Type B pancreatic cell (in vitro differentiated cells): ENCODE measurements at regions not wholly inside any gene's neighbourhood (a gene's known extent, or its start where the extent isn't known, plus 50 kb on each side); places are given as distances from the start of the nearest gene placed in this dataset.

Source experiments
- DNase-seq: peaks from one replicate; pipeline ENCODE4 v3.0.0; 2021; ENCODE audit warnings: mixed read lengths; ENCODE audit not compliant: unreplicated experiment; ENCODE audit errors: extremely low spot score
- H3K27ac Mint-ChIP-seq: 2 replicates; pipeline ENCODE4 v1.8.0; 2021; ENCODE audit warnings: mild to moderate bottlenecking, mixed read lengths
- H3K27me3 Mint-ChIP-seq: 2 replicates; pipeline ENCODE4 v1.8.0; 2021; ENCODE audit warnings: mixed read lengths
- H3K36me3 Mint-ChIP-seq: 2 replicates; pipeline ENCODE4 v1.8.0; 2021; ENCODE audit warnings: mixed read lengths
- H3K4me1 Mint-ChIP-seq: one replicate; pipeline ENCODE4 v1.8.0; 2021; ENCODE audit warnings: mixed read lengths; ENCODE audit not compliant: unreplicated experiment
- H3K4me3 Mint-ChIP-seq: 2 replicates; pipeline ENCODE4 v1.8.0; 2021; ENCODE audit warnings: mild to moderate bottlenecking, mixed read lengths
- H3K9me3 Mint-ChIP-seq: 2 replicates; pipeline ENCODE4 v1.8.0; 2021; ENCODE audit warnings: mixed read lengths
- CTCF ChIP-seq: fragments of 200-600 bp; sonication (generic); conservative IDR thresholded peaks from 2 replicates; pipeline ENCODE4 v1.5.0; 2021; ENCODE audit warnings: antibody characterized with exemption, mild to moderate bottlenecking

DNA sequence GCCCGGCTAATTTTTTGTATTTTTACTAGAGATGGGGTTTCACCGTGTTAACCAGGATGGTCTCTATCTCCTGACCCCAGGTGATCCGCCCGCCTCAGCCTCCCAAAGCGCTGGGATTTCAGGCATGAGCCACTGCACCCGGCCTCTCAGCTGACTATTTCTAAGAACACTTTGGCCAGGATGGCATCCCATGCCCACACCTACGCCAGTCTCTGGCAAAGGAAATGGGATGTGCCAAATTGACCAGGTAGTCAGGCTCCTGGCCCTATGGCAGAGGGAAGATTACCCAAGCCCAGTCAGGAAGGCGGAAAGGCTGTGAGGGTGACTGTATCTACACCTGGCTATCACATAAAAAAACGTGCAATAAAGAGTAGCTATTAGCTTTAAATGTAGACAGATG lies 94.1 kb upstream of the DUSP5 start:
- Mint-ChIP-seq H3K4me3 (no peak overlapping the region), H3K27ac (no peak overlapping the region), H3K4me1 (peaks cover 20% of the 10 kb centered on the region), H3K27me3 (no peaks in the 10 kb centered on the region), H3K36me3 (no peaks in the 10 kb centered on the region), H3K9me3 (no peaks in the 10 kb centered on the region)
- no peak for DNase-seq
- TF ChIP-seq CTCF, result no peak

DNA sequence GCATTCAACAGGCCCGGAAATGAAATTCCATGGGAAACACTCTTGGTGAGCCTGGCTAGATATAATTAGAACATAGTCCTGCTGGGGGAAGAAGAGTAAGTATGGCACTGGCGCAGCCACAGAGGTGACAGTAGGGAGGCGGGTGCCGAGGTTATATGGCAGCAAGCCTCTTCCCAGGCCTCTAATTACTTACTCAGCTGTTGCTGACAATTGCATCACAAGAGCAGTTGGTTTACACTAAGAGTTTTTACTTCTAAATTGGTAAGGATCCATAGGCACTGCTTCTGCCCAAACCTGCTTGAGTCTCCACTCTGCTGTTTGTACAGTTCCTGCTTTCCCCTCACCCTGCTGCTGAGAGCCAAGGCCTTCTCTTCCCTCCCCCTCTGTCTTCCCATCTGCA lies 93.3 kb upstream of the DUSP5 start:
- H3K4me3 Mint-ChIP-seq, result no peak overlapping the region
- no peak for DNase-seq
- no peaks in the 10 kb centered on the region for H3K9me3 Mint-ChIP-seq
- peaks cover 12% of the 10 kb centered on the region for H3K4me1 Mint-ChIP-seq
- H3K36me3 Mint-ChIP-seq, result no peaks in the 10 kb centered on the region
- H3K27me3 Mint-ChIP-seq, result no peaks in the 10 kb centered on the region
- no peak for TF ChIP-seq CTCF
- no peak overlapping the region for H3K27ac Mint-ChIP-seq

DNA sequence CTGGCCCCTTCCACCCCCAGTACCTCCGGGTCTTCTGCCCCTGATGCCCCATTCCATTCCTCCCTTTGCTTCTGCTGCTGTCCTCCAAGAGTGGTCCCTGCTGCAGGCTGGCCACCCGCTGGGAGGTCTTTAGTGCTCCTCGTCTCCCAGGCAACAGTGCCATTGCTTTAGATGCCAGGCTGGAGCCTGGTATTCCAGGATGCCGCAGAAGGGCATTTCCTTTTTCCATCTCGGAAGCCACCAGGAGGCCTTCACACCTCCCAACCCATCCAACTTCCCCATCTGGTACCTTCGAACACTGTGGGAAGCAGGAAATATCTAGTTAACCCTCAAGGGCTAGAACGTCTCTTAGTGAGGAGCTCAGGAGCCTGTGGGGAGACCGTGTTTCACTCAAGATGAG lies 92.9 kb upstream of the DUSP5 start:
- Mint-ChIP-seq H3K9me3 (no peaks in the 10 kb centered on the region), H3K27ac (no peak overlapping the region), H3K27me3 (no peaks in the 10 kb centered on the region), H3K4me3 (no peak overlapping the region), H3K4me1 (peaks cover 12% of the 10 kb centered on the region), H3K36me3 (no peaks in the 10 kb centered on the region)
- no peak for DNase-seq
- TF ChIP-seq CTCF, result no peak

DNA sequence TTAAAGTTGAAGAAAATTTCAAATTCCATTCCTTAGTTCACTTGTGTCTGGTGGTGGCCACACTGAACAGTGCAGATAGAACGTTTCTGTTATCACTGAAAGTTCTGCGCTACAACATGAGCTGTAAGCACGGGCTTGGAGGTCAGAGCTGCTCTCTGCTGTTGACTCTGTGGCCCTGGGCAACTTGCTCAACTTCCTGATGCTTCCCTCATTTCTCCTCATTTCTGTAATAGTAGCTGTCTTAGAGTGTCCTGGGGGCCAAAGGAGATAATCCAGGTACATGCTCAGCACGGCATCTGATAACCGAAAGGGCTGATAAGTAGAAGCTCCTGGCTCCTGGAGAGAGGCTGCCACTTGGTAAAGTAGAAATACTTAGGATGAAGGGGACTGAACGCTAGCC lies 92.3 kb upstream of the DUSP5 start:
- Mint-ChIP-seq H3K4me1 (peaks cover 17% of the 10 kb centered on the region), H3K27ac (peak overlapping the region; percentile 27), H3K27me3 (no peaks in the 10 kb centered on the region), H3K9me3 (no peaks in the 10 kb centered on the region), H3K36me3 (no peaks in the 10 kb centered on the region), H3K4me3 (no peak overlapping the region)
- no peak for DNase-seq
- TF ChIP-seq CTCF, result no peak

DNA sequence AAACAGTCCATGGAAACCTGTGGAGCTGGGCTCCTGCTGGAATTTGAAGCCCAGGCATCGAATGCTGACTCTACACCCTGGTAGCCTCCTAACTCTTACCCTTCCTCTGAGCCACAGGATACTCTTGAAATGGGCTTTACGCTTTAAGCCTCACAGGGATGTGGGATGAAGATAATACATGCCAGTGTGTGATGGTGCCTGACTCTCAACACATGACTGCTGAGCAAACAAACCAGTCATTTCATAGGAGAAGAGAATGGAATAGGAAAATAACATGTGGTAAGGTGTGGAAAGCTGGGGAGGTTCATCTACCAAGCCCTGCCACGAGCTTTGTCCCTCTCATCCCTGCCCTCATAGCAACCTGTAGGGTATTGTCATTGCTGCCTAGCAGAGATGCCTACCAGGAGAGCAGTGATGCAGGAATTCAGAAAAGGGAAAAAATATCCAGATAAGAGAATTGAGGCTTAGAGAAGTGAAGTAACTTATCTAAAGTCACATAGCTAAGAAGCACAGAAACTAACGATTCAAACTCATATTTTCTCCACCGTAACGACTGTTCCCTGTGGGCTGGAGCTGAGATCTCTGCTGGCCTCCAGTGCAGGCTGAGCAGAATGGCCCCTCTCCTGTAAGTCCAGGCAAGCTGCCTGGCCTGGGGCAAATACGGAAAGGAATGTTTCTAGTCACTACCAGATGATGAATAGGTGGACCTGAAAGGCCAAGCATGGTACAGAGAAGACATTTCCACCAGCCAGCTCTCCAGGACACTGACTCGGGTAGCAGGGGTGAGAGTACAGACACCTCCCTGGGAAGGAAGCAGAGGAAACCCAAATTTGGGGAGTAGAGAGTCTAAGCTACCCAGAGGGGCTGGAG lies 90.2 kb upstream of the DUSP5 start:
- Mint-ChIP-seq H3K36me3 (no peaks in the 10 kb centered on the region), H3K27ac (no peak overlapping the region), H3K27me3 (no peaks in the 10 kb centered on the region), H3K9me3 (no peaks in the 10 kb centered on the region), H3K4me1 (peaks cover 23% of the 10 kb centered on the region), H3K4me3 (no peak overlapping the region)
- no peak for DNase-seq
- no peak for TF ChIP-seq CTCF
